Stimulated activated CD4-positive, alpha-beta T cell treated with anti-CD3 and anti-CD28 coated beads, Interleukin-12 subunit alpha, Interleukin-12 subunit beta, amount 100 ng/mL, for 4 hours (primary cell): ENCODE measurements at regions not wholly inside any gene's neighbourhood (a gene's known extent, or its start where the extent isn't known, plus 50 kb on each side); places are given as distances from the start of the nearest gene placed in this dataset.

Source experiments
- DNase-seq: peaks from one replicate; pipeline ENCODE4 v3.0.0-alpha.2; 2020

GRCh38 chr2:33791625-33792024, 192.5 kb upstream of the FAM98A start:
- no peak for DNase-seq

- no peak for DNase-seq
These were observed 188.9 kb upstream of the FAM98A start for GRCh38 chr2:33788044-33788443.

GRCh38 chr2:33786881-33787280, 187.8 kb upstream of the FAM98A start:
- no peak for DNase-seq

GRCh38 chr2:33785201-33786106, 186.4 kb upstream of the FAM98A start:
- no peak for DNase-seq

- no peak for DNase-seq
These were observed 185.4 kb upstream of the FAM98A start for GRCh38 chr2:33784488-33784887.

- DNase-seq, result no peak
These were observed 183.5 kb upstream of the FAM98A start for GRCh38 chr2:33782395-33783230.

GRCh38 chr2:33777786-33778185, 178.7 kb upstream of the FAM98A start:
- no peak for DNase-seq

- no peak for DNase-seq
These were observed 176.2 kb upstream of the FAM98A start for GRCh38 chr2:33775306-33775705.

GRCh38 chr2:33770023-33770422, 170.9 kb upstream of the FAM98A start:
- no peak for DNase-seq

GRCh38 chr2:33766175-33766574, 167.1 kb upstream of the FAM98A start:
- DNase-seq, result no peak

- no peak for DNase-seq
These were observed 166.0 kb upstream of the FAM98A start for GRCh38 chr2:33765122-33765521.

- DNase-seq, result no peak
These were observed 165.5 kb upstream of the FAM98A start for GRCh38 chr2:33764551-33764950.

GRCh38 chr2:33763671-33764310, 164.7 kb upstream of the FAM98A start:
- no peak for DNase-seq

- no peak for DNase-seq
These were observed 163.5 kb upstream of the FAM98A start for GRCh38 chr2:33762636-33763035.

GRCh38 chr2:33746208-33746800, 147.2 kb upstream of the FAM98A start:
- DNase-seq, result no peak

- DNase-seq, result no peak
These were observed 136.0 kb upstream of the FAM98A start for GRCh38 chr2:33735096-33735495.

GRCh38 chr2:33730804-33731203, 131.7 kb upstream of the FAM98A start:
- no peak for DNase-seq

GRCh38 chr2:33730193-33730592, 131.1 kb upstream of the FAM98A start:
- DNase-seq, result no peak

- no peak for DNase-seq
These were observed 130.3 kb upstream of the FAM98A start for GRCh38 chr2:33729353-33729752.

GRCh38 chr2:33728106-33728505, 129.0 kb upstream of the FAM98A start:
- DNase-seq, result no peak

GRCh38 chr2:33727361-33728032, 128.4 kb upstream of the FAM98A start:
- DNase-seq, result no peak

GRCh38 chr2:33726415-33726814, 127.3 kb upstream of the FAM98A start:
- no peak for DNase-seq
